ENCODE measurements at regions not wholly inside any gene's neighbourhood (a gene's known extent, or its start where the extent isn't known, plus 50 kb on each side); places are given as distances from the start of the nearest gene placed in this dataset.

GRCh38 chr2:101528501-101528900 lies 53.6 kb upstream of the RFX8 start:
- TF ChIP-seq PPARA (CRISPR knock-in tag; IDR thresholded peaks at IDR 0.05; ENCODE audit: borderline replicate concordance) (no peak), TSHZ2 (CRISPR knock-in tag; IDR thresholded peaks at IDR 0.05) (no peak), ZC3H10 (CRISPR knock-in tag; IDR thresholded peaks at IDR 0.05) (no peak), CSDC2 (CRISPR knock-in tag; IDR thresholded peaks at IDR 0.05) (no peak)

GRCh38 chr2:101524806-101525430 lies 50.0 kb upstream of the RFX8 start:
- TF ChIP-seq CREB5 (CRISPR knock-in tag; IDR thresholded peaks at IDR 0.05; ENCODE audit: low read depth) (no peak), ZNF565 (CRISPR knock-in tag; conservative IDR thresholded peaks at IDR 0.05; ENCODE audit: low read depth) (no peak), ZFP30 (CRISPR knock-in tag; IDR thresholded peaks at IDR 0.05) (no peak), ESRRG (CRISPR knock-in tag; IDR thresholded peaks at IDR 0.05) (no peak), PPARA (CRISPR knock-in tag; IDR thresholded peaks at IDR 0.05; ENCODE audit: borderline replicate concordance) (no peak), ZNF8 (CRISPR knock-in tag; IDR thresholded peaks at IDR 0.05) (no peak), TCF4 (CRISPR knock-in tag; IDR thresholded peaks at IDR 0.05; ENCODE audit: borderline replicate concordance) (no peak), ISL1 (CRISPR knock-in tag; IDR thresholded peaks at IDR 0.05) (no peak), ARNTL (CRISPR knock-in tag; IDR thresholded peaks at IDR 0.05; ENCODE audit: borderline replicate concordance, low read depth) (no peak), ZNF70 (CRISPR knock-in tag; IDR thresholded peaks at IDR 0.05) (no peak), OSR1 (CRISPR knock-in tag; IDR thresholded peaks at IDR 0.05) (no peak), CSRNP3 (CRISPR knock-in tag; IDR thresholded peaks at IDR 0.05) (no peak), BACH2 (CRISPR knock-in tag; IDR thresholded peaks at IDR 0.05; ENCODE audit: borderline replicate concordance) (no peak), RARB (CRISPR knock-in tag; IDR thresholded peaks at IDR 0.05) (no peak), SNAI2 (CRISPR knock-in tag; IDR thresholded peaks at IDR 0.05) (no peak), PATZ1 (CRISPR knock-in tag; IDR thresholded peaks at IDR 0.05; ENCODE audit: borderline replicate concordance) (no peak)
- no peak for ATAC-seq

More at GRCh38 chr2:101528501-101528900, 53.6 kb upstream of the RFX8 start:
- ATAC-seq = no peak
